Suprapubic skin (tissue), 3 donors: ENCODE measurements at regions not wholly inside any gene's neighbourhood (a gene's known extent, or its start where the extent isn't known, plus 50 kb on each side); places are given as distances from the start of the nearest gene placed in this dataset.

Source experiments
- POLR2A ChIP-seq, 2 donors: fragments of 450-650 bp; IDR thresholded peaks; one replicate each; pipeline ENCODE4 v1.6.1; 2017; ENCODE audit warnings: antibody characterized with exemption in 2 of 2, mild to moderate bottlenecking in 2 of 2, moderate library complexity in 2 of 2
- TF ChIP-seq, protein P1 (sequence below), 2 donors: fragments of 200-600 bp in 1 of 2; fragments of 450-650 bp in 1 of 2; sonication (generic) in 1 of 2; IDR thresholded peaks; one replicate each; pipeline ENCODE4 v1.5.1; 2016 to 2019; ENCODE audit warnings: antibody characterized with exemption in 2 of 2, mild to moderate bottlenecking in 1 of 2, moderate library complexity in 1 of 2

DNA sequence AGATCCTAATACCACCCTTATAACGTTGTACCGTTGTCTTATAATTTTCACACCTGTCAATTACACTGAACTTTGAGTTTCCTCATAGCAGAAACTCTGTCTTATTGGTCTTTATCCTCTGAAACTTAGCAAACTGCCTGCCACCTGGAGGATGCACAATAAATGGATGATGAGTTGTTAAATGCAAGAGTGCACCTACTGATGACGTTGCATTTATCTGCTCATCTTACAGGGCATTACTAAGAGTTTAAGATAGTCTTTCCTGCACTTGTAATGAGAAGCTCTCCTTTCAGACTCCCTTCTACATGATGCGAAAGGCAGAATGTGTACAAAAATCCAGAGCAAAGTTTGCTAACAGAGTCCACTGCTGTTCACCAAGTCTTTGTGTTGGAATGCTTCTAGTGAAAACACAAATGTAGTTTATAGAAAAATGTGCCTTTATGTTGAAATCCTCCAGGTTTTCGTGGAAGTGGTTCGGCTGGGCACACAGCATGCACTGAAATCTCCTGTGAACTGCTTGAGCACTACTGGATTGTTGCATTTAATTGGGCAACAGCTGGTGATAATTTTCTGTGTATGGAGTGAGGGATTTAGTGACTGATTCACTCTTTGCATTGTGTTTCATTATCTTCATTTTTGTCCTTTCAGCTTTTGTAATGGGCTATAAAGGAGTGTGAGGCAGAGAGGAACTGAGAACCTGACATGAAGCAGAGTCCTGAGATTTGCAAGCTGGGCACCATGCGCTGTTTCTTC is 665.8 kb upstream of the ID2 start:
- TF ChIP-seq, protein P1, sequence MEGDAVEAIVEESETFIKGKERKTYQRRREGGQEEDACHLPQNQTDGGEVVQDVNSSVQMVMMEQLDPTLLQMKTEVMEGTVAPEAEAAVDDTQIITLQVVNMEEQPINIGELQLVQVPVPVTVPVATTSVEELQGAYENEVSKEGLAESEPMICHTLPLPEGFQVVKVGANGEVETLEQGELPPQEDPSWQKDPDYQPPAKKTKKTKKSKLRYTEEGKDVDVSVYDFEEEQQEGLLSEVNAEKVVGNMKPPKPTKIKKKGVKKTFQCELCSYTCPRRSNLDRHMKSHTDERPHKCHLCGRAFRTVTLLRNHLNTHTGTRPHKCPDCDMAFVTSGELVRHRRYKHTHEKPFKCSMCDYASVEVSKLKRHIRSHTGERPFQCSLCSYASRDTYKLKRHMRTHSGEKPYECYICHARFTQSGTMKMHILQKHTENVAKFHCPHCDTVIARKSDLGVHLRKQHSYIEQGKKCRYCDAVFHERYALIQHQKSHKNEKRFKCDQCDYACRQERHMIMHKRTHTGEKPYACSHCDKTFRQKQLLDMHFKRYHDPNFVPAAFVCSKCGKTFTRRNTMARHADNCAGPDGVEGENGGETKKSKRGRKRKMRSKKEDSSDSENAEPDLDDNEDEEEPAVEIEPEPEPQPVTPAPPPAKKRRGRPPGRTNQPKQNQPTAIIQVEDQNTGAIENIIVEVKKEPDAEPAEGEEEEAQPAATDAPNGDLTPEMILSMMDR (IDR thresholded peaks at IDR 0.05), result no peak
- no peak for TF ChIP-seq POLR2A (IDR thresholded peaks at IDR 0.05)
